NB4 (cell line): ENCODE measurements at regions not wholly inside any gene's neighbourhood (a gene's known extent, or its start where the extent isn't known, plus 50 kb on each side); places are given as distances from the start of the nearest gene placed in this dataset.

Experiments used
- CTCF ChIP-seq: IDR thresholded peaks from one replicate; pipeline ENCODE4 v1.5.1; 2012; ENCODE audit warnings: low read depth, low read length
- MAX ChIP-seq: IDR thresholded peaks from 2 replicates; pipeline ENCODE4 v1.6.1; 2011; ENCODE audit warnings: low read depth, low read length
- MYC ChIP-seq: IDR thresholded peaks from 2 replicates; pipeline ENCODE4 v1.6.1; 2011; ENCODE audit warnings: low read depth, low read length
- POLR2A ChIP-seq: IDR thresholded peaks from 2 replicates; pipeline ENCODE4 v1.6.1; 2011; ENCODE audit warnings: mild to moderate bottlenecking; ENCODE audit not compliant: insufficient read length; ENCODE audit errors: extremely low read depth

GRCh38 chr12:94848966-94849365 lies 154.5 kb downstream of the NDUFA12 start:
- TF ChIP-seq CTCF (no peak), MAX (no peak), POLR2A (no peak), MYC (no peak)
